ENCODE measurements at regions not wholly inside any gene's neighbourhood (a gene's known extent, or its start where the extent isn't known, plus 50 kb on each side); places are given as distances from the start of the nearest gene placed in this dataset.

DNA sequence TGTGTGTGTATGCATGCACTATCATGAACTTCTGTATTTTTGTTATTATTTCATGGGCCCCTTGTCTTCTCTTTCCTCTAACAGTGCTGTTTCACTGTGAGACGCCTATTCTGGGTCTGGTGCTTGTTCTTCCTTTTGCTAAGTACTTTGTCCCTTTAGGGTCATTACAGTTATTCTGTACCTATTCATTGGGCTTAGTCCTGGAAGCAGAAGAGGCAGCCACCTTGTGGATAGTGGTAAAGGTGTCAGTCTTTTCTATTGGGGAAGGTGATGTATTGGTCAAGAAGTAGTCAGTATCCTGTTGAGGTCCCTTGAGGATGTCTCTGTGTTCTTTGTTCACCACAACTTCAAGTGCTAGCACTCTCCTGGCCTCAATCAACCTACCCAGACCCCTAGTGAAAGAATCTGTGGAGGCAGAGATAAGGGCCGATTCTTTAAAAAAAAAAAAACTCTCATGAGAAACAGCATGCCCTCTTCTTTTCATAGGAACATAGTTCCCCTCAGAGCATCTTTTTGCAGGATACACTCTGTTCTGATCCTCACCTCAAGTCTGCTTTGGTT, 593.8 kb downstream of the SPRY1 start:
- DNase-seq (ENCODE audit: low read depth), result no peak

DNA sequence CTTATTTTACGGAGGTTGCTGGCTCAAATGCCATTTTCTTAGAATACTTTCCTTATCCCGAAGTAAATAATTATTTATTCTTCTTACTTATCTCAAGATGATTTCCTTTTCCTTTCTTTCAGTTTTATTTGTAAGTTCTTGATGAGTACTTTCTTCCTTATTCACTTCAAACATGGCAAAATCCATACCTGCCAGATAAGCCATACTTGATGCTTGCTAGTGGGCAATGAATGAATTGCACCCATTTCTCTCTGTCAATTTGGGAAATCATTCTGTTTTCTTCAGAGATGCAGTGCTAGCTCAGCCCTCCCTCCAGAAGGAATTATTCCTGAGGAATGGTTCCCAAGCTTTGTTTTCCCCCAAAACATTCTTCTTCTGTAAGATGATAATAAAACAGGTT, 598.3 kb downstream of the SPRY1 start:
- DNase-seq (ENCODE audit: low read depth), result no peak

DNA sequence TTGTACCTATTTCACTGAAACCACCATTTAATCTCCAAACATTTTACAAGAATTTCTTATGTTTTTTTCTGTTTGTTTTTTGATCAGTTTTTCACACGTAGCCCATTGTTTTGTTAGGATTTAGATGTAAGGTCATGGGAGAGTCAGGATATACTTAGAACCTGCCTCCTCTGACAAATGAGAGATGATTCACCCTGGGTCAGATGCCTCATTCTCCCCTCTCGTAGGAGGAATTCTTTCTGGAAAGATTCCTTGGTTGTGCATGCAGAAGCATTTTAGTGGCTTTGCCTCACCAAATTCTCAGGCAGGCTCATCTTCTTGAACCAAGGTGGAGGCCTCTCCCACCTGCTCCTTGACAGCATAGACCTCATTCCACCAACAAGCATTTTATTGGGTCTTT, 599.3 kb downstream of the SPRY1 start:
- no peak for DNase-seq (ENCODE audit: low read depth)

DNA sequence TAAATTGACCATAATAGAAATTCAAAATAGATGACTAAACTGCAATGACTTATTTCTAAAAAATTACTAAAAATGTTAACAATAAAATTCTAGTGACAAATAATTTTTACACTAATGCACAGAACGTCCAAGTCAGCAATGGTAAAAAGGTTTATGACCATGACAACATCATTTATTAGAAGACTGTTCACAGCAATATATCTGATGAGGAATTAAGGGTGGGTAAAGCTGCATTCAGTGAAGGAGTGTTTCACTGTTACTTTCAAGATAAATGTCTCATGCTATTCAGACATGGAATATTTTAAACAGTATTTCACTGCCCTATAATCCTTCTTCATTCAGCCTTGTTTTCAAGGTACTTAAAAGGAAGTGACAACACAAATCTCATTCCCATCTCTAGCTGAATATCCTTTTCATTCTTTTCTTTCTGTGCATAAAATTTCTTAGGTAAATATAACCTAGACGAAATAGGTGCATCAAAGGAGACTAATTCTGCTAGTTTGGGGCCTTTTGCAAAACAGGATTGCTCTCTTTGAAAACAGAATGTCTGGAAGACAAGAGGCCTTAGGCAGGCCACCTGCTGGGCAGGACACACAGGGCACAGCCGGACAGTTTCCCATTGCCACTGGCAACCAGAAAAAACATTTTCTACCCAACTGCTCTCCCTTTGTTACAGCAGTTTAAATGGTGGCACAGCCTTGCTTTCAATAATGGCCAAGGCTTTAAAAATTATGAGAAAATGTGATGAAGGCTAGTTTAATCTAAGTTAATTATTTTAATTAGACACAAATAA, 600.3 kb downstream of the SPRY1 start:
- no peak for DNase-seq (ENCODE audit: low read depth)

DNA sequence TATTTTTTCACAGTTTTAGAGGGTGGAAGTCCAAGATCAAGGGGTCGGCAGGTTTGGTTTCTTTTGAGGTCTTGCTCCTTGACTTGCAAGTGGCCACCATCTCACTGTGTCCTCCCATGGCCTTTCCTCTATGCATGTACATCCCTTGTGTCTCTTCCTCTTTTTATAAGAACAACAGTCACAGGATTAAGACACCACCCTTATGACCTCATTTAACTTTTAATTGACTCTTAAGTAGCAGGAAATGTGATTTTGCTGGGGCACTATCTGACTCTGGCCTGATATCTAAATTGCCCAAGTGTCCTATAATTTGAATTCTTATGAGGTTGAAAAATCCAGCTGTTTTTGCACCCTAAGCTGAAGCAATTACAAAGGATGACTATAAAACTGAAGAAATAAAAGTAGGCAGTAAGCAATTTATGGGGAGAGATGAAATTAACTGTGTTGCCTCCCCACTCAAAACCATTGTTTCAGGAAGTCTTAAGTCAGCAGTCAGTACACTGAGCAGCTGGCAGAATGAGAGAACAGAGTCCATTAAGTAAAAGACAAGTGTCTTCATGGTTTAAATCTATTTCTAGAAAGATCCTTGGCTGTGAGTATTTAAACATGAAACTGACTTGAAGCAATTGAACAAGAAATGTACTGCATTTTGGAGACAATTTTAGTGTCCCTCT, 601.3 kb downstream of the SPRY1 start:
- DNase-seq (ENCODE audit: low read depth), result no peak

DNA sequence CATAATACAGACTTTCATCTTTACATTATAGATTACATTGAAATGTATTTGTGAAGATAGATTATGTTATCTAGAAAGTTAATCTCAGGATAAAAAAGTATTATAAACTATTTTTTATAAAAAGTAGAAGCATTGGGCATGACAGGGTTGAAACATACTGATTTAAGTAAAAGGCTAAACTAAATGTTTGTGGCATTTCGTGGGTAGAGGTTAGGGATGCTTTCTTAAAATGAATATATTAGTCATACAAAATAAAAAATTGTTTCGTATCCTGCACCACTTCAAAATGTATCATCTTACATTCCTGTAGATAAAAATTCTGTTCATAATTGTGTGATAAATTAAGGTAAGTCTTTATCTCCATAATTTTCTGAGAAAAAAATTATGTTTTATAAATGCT, 603.6 kb downstream of the SPRY1 start:
- DNase-seq (ENCODE audit: low read depth), result no peak

DNA sequence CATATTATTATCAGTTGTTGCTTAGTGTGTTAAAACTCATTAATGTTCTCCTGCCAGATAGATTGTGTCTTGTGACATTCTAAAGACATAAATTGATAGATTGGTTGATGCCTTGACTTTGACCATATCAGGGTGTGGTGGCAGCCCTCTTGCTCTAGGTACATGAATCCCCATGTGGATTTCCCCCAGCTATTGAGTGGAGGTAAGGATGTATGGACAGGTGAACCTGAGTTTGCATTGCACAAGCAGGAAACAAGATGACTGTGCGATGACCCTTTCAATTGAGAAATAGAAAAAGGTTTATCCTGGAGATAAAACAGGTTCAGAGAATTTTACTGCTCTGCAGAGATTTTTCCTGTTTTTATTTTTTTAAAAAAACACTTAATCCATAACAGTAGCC, 619.2 kb downstream of the SPRY1 start:
- no peak for DNase-seq (ENCODE audit: low read depth)

DNA sequence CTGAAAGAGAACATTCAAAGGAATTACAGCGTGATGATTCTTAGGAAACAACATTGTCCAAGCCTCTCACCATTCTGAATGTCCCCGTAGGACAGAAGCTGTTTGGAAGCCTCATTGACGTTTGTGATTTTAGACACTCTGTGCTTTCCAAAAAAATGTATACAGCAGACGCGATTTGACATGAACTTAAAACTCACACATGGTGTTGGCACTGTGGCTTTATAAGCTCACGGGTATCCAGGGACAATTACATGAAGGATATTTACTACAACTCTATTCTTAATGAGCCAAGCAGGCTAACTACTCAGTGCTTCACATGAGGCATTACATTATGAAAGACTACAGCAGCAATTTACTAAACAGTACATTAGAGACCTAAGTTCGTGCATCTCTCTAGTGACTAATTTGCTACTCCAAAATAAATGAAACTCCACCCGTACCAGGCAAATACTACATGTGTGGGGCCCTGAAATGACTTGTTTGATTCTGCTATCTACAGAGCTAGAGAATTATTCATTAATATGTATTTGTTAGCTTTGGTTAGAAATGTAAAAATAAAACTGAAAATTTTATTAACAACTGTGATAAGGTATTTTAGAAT, 620.7 kb downstream of the SPRY1 start:
- no peak for DNase-seq (ENCODE audit: low read depth)

DNA sequence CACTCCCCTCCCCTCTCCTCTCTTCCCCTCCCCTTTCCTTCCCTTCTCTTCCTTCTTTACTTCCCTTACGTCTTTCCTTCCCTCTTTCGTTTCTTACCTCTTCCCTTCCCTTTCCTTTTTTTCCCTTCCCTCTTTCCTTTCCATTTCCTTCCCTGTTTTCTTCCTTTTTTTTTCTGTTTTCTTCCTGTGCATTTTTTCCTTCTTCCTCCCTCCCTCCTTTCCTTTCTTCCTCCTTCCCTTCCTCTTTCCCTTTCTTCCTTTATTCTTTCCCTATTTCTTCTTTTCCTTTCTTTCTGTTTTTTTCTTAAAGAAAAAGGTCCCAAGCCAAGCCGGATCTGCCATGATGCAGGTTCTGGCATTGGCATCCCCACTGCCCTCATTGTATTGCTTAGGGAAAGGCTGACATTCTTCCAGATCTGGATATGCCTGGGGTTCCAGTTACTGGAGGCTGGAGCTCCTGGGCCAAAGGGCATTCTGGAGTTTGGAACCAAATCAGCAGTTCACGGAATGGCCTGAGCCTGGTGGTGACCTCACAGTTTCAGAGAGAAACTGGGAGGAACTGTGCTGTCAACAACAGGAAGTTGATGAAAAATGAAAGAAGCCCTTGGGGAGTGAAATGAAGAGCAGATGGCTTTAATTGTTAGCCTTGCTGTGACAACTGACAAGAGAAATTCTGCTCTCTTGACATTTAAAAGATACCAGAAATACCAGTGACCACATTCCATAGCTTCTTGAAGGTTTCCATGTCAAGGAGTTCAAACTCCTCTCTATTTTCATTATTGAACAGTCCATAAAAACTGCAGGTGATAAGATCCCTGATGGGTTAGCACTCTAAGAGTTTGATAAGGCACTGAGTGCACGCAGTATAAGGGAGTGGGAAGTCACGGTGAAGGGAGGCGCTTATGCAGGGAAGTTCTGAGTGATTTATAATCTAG, 622.1 kb downstream of the SPRY1 start:
- no peak for DNase-seq (ENCODE audit: low read depth)

DNA sequence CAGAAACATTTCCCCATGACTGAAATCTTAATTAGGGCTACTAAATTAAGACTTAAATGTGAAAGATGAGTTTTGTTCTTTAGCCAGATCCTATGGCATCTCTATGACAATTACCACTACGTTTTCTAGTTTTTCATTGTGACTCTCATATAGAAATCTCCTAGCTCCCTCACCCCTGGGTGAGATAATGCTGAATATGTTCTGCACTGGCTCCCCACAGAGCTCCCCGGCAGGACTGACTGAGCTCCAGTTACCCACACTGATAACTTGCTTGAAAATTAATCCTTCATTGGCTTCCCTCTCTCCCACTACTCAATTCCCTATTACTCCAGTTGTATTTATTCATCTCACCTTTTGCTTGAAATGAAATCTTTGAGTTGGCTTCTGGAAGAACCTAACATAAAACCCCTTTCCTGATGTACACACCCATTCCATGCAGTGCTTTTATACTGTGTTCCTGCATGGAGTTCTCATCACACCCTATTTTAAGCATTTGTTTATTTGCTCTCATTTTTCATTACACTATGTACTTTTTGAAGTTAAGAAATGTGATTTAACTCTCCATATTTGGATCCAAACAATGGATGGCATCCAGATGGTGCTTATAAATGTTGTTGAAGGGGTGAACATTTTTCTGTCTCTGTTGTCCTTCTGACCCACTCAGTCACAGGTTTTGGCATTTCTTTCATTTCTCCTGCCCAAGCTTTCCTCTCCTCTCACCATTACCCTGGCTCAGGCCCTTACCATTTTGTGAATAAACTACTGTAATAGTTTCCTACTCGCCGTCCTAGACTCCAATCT, 623.4 kb downstream of the SPRY1 start:
- no peak for DNase-seq (ENCODE audit: low read depth)

DNA sequence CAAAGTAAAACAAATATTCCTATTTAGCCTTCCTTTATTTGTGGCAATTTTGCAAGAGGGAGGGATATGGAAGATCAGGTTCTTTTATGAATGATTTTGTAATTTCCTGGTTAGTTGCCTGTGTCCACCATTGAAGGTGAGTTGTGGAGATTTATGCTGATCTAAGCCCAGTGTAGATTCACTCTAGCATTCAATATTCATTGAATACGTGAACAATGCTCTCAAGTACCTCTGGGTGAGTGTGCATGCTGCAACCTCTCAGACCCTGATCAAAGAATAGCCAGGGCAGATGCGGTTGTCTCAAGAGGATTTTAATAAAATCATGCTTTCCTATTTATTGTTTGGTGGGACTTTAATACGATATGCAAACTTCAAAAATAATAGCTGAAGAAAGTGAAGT, 628.4 kb downstream of the SPRY1 start:
- no peak for DNase-seq (ENCODE audit: low read depth)

DNA sequence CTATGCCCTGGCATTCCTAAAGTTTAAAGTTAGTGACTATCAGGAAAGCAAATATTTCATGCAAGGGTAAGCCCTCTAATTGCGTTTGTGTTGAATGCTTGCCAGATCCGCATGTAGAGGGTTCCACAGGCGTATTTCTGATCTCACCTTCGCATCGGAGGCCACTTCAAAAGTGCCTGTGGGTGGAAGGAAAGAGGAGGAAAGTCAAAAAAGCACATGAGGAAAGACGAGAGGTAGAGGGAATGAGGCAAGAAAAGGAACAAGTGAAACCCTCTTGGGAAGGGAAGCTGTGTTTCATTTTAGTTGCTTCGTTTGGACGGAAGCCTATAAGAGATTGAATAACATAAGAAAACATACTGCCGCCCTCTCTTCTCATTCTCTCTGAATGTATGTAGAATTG, 628.8 kb downstream of the SPRY1 start:
- DNase-seq (ENCODE audit: low read depth), result no peak

DNA sequence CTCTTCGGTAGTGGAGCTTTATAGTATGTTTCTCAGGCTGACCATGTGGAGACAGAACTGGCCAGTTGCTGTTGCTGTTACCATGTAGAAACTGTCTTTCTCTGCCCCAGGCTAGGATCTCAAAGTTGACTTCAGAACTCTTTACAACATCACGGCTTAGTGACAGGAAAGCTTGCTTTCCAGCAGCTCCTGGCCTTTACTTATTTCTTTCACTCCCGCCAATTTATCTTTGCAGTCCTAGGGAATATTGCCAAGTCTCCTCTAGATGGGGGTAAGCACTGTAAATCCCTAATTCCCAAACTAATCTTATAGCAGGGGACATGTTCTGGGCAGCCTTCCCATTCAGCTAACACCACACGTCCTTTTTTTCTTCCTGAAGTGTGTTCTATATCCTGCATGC, 631.6 kb downstream of the SPRY1 start:
- DNase-seq (ENCODE audit: low read depth), result no peak

DNA sequence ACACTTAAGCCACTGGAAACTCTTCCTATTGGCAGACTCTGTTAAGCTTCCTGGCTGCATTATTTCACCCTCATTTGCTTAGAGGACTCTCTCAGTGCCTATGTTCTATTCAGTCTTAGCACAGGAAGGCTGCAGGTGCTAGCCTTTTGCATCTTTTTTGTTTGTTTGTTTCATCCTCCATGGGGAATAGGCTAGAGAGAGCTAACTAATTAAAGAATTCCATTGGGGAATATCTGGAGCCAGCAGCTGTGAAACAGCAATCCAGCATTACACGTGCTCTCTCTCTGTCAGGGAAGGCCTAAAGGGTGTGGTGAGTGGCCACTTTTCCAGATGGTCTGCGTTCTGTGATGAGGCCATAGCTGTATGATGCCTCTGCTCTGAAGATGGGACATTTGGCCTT, 633.6 kb downstream of the SPRY1 start:
- no peak for DNase-seq (ENCODE audit: low read depth)

DNA sequence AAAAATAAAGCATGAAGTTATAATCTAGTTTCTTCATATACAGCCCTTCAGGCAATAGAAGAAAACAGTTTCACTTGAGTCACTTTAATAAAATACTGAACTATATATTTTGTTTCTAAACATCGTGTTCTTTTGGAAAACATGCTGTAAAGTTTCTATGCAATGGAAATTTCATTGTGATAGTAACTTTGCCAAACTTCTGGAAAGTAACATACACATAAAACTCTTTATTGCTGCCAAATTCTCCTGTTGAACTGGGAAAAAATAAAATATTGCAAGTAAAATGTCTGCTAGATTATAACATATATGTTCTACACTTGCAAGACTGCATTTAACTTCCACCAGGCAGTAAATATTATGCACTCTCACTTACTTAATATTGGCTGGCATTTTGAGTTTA, 635.4 kb downstream of the SPRY1 start:
- no peak for DNase-seq (ENCODE audit: low read depth)

DNA sequence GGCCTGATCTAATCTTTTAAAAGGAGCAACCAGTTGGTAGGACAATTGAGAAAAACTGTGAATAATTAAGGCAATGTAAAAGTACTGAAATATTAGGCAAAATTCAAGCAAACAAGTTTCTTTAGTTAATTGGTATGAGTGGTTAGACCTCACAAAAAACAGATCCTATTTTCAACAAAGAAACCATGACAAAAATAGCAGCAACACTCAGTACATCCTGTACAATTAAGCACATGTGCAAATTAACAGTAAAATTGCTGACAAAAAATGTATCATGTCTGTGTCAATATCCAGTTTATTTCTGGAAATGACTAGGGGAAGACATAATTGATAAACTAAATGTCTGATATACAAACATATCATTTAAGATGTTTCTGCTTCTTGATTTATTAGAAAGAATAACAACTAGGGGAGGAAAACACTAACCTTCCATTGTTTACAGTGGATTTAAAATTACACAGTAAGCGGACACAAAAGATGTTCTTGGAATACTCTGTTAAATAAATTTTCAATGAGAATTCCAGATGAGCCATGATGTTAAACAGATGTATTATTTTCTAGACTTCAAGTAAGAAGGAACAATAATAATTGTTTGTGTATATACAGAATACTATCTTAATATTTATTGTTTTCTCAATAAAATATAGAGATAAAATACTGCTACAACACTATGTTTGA, 638.9 kb downstream of the SPRY1 start:
- DNase-seq (ENCODE audit: low read depth), result no peak

DNA sequence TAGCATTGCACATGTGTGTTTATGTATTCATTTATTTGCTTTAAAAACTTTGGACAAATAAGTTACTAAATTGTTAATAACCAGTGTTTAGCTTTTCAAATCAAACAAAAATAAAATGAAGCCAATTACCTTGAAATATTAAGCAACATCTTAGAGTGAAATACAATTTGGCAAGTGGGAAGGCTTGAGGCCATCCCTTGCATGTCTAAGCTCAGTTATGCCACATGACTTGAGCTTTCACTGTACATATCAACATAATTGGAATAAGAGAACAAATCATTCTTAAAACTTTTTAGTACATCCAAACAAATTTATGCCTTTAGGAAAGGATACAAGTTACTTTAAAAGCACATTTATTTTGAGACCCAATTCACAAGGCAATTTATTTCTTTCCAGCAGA, 640.6 kb downstream of the SPRY1 start:
- DNase-seq (ENCODE audit: low read depth), result no peak

DNA sequence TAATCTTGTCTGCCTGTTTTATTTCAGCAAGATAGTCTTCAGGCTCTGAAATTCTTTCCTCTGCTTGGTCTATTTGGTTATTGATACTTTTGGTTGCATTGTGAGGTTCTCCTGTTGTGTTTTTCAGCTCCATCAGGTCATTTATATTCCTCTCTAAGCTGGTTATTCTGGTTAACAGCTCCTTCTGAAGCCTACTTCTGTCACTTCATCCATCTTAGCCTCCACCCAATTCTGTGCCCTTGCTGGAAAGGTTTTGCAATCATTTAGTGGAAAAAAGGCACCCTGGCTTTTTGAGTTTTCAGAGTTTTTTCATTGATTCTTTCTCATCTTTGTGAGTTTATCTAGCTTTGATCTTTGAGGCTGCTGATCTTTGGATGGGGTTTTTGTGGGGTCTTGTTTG, 647.7 kb downstream of the SPRY1 start:
- no peak for DNase-seq (ENCODE audit: low read depth)

DNA sequence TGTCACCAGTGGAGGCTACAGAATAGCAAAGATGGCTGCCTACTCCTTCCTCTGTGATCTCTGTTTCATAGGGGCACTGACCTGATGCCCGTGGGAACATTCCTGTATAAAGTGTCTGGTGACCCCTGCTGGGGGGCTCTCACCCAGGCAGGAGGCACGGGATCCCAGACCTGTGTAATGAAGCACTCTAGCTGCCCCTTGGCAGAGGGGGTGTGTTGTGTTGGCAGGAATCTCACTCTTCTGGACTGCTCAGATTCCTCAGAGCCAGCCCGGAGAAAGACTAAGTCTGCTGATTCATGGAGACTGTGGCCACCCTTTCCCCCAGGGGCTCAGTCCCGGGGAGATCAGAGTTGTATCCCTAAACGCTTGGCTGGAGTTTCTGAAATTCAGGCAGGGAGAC, 648.3 kb downstream of the SPRY1 start:
- no peak for DNase-seq (ENCODE audit: low read depth)

DNA sequence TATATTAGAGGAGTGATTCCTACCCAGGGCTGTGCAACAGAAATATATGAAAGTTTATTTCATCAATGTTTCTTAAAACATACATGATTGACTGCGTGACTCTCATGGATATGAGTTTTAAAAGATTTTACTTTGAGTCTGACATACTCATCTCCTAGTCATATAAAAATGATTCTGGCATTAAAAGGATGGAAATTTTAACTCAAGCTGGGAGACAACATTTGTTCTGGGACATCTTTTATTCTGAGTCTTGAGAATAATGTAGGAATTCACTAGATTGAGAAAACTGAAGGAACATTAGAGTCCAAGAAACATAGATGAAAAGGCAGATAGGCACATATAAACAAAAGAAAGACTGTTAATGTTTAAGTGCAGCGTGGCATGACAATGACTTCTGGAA, 649.6 kb downstream of the SPRY1 start:
- no peak for DNase-seq (ENCODE audit: low read depth)
